ENCODE measurements at regions not wholly inside any gene's neighbourhood (a gene's known extent, or its start where the extent isn't known, plus 50 kb on each side); places are given as distances from the start of the nearest gene placed in this dataset.

GRCh38 chr4:18566970-18567799 is 545.6 kb upstream of the LCORL start:
- no peak for TF ChIP-seq RARB (CRISPR knock-in tag; IDR thresholded peaks at IDR 0.05)
- no peak for TF ChIP-seq ZFP3 (CRISPR knock-in tag; IDR thresholded peaks at IDR 0.05)
- TF ChIP-seq, protein P1, sequence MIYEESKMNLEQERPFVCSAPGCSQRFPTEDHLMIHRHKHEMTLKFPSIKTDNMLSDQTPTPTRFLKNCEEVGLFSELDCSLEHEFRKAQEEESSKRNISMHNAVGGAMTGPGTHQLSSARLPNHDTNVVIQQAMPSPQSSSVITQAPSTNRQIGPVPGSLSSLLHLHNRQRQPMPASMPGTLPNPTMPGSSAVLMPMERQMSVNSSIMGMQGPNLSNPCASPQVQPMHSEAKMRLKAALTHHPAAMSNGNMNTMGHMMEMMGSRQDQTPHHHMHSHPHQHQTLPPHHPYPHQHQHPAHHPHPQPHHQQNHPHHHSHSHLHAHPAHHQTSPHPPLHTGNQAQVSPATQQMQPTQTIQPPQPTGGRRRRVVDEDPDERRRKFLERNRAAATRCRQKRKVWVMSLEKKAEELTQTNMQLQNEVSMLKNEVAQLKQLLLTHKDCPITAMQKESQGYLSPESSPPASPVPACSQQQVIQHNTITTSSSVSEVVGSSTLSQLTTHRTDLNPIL (CRISPR knock-in tag; IDR thresholded peaks at IDR 0.05; ENCODE audit: low read depth): no peak
- TF ChIP-seq ESRRG (CRISPR knock-in tag; IDR thresholded peaks at IDR 0.05): no peak

All from SK-N-SH treated with all-trans-retinoic acid at 6 μM for 48 hours (cell line).